ENCODE measurements at regions not wholly inside any gene's neighbourhood (a gene's known extent, or its start where the extent isn't known, plus 50 kb on each side); places are given as distances from the start of the nearest gene placed in this dataset.
"Not testable (repeated sequence)": the region's sequence is repeated elsewhere in the genome, so short reads cannot be mapped to it uniquely, and the experiment has no call there.

GRCh38 chr10:38321393-38321792 lies 227.3 kb downstream of the ZNF37A start:
- TF ChIP-seq POLR2AphosphoS5, POLR2A (IDR thresholded peaks at IDR 0.05; ENCODE audit: low read depth, low read length): not testable (repeated sequence)
